GM18873 (cell line): ENCODE measurements at regions not wholly inside any gene's neighbourhood (a gene's known extent, or its start where the extent isn't known, plus 50 kb on each side); places are given as distances from the start of the nearest gene placed in this dataset.

Source experiments
- ATAC-seq: cut with Tn5 transposase; IDR thresholded peaks from one replicate; pipeline ENCODE4 v1.9.1; 2021; ENCODE audit warnings: mild to moderate bottlenecking, moderate library complexity, moderate number of reproducible peaks; ENCODE audit not compliant: unreplicated experiment, low FRiP score

- no peak for ATAC-seq
Observed at GRCh38 chr2:5343785-5344335, 348.3 kb upstream of the SOX11 start.

DNA sequence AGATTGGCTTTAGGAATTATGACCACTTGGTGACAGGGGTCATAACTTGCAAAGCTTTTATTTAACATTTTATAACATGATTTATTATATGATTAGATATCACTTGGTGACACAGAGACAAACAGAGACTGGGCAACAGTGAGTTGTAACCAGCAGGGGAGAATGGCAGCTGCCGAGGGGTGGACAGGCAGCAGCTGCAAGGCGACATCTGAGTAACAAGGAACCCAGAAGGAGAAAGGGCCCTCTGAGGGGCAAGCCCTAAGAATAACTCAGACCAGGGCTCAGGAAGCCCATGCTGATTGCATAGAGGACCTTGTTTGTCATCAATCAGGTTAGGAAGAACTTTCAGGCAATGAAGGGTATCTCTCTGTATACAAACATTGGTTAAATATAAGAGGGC, 339.9 kb upstream of the SOX11 start:
- ATAC-seq: no peak

DNA sequence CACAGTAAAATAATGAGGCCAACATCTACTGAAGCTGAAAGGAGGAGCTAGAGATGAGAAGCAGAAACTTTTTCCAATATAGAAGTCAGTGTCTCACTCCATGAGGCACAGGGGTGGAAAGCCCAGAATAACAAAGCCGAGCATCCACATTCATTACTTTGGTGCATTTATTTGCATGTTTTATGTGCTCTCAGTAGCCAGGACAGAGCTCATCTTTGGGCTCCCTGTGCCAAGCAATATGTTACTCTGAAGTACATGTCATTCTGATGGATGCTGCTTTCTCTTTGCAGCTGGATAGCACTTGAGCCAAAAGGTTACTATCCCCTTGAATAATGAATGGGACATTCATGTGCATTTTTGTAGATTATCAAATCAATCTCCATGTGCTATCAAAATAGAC, 338.6 kb upstream of the SOX11 start:
- no peak for ATAC-seq

DNA sequence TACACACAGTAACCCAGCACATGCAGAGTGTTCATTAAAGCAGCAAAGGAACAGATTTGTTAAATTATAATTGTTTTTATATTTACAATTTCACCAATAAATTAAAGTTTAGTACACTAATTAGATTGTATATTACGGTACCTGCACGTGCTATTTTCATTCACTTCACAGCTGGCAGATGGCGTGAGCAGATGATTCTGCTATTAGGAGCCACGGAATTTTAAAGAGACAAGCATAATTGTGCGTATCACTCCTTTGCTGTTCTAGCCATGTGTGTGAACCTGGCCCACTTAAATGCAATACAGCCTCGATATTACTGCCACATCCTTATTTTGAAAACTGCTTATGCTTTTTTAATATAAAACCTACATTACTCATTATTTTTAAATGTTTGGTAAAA, 332.8 kb upstream of the SOX11 start:
- no peak for ATAC-seq

DNA sequence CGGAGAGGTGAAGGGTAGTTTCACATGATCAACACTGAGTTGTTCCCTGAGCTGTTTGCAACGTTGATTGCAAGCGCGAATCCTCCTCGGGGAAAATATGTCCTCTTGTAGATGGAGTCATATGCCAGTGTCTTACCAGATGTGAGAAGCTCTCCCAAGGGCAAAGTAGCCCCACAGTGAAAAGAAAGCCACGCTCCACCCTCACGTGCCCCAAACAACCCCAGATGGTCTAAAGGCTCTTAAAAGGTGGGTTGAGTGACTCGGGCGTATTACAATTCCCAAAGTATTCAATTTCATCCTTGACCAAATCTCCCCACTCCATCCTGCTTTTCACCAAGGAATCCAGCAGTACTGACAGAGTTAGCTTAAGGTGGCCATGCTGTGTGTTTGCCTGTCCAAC, 332.1 kb upstream of the SOX11 start:
- no peak for ATAC-seq

GRCh38 chr2:5364361-5364760, 327.8 kb upstream of the SOX11 start:
- no peak for ATAC-seq

DNA sequence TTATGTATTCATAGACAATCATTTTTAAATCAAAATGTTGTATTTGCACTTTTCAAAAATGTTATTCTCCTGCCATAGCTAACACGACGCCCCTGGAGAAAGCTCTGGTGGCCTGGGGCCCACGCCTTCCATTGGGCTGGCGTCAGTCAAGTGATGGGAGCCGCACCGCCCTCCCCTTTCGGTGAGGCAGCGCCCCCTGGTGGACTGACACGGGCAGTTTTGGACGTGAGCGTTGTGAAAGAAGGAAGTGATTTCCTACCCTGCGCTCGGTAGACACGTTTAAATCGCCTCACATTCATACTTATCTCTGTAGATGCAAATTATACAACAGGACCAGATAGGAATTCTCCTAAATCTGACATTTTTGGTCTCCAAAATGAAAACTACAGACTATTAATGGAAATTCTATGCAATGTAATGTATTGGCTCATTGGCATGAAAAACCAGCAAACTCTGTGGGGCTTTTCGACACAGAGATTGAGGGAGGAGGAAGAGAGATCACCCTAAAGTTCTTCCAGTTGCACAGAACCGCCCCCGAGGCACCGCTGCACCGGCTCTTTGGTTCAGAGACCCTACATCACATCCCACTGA, 326.2 kb upstream of the SOX11 start:
- peak; percentile 47 for ATAC-seq

- no peak for ATAC-seq
Observed at GRCh38 chr2:5367321-5367720, 324.9 kb upstream of the SOX11 start.

GRCh38 chr2:5368263-5368662, 323.9 kb upstream of the SOX11 start:
- no peak for ATAC-seq

DNA sequence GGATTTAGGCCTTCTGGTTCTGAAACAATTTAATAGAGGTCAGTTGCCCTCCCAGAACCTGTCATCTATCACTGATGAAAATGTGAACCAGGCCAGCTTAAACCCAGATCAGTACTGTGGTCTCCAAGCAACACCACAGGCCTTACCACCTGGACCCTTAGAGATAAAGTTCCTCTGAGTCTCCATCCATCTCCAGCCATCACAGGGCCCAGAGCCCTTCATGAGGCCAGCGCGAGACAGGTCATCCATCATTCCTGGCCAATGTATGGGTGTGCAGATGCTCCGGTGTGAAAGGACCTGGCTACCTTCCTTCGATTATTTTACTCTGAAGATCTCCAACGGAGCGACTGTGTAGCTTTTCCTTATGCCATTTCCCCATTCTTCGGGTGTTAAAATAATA, 322.7 kb upstream of the SOX11 start:
- ATAC-seq: no peak

- ATAC-seq: no peak
Observed at GRCh38 chr2:5370158-5370557, 322.0 kb upstream of the SOX11 start.

GRCh38 chr2:5372141-5372540, 320.0 kb upstream of the SOX11 start:
- ATAC-seq: no peak

- no peak for ATAC-seq
Observed at GRCh38 chr2:5373200-5373599, 319.0 kb upstream of the SOX11 start.

GRCh38 chr2:5374762-5375161, 317.4 kb upstream of the SOX11 start:
- no peak for ATAC-seq

- ATAC-seq: no peak
Observed at GRCh38 chr2:5377323-5377722, 314.9 kb upstream of the SOX11 start.

DNA sequence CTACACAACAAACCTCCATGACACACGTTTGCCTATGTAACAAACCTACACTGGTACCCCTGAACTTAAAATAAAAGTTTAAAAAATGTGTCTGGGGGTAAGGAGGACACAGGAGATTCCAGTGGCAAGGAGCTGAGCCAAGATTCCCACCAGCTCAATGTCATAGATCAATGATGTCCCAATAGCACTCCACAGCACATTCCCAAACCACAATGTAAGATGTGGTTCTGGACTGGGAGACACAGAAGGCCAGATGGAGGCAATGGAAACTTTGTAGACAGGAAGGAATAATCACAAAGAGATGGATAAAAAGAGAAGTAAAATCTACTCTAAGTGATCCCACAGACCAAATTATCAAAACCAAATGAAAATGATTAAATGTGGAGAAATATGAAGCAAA, 312.4 kb upstream of the SOX11 start:
- ATAC-seq: no peak

- no peak for ATAC-seq
Observed at GRCh38 chr2:5385596-5385995, 306.6 kb upstream of the SOX11 start.

GRCh38 chr2:5387406-5387805, 304.8 kb upstream of the SOX11 start:
- ATAC-seq: no peak

GRCh38 chr2:5389740-5390139, 302.4 kb upstream of the SOX11 start:
- no peak for ATAC-seq

GRCh38 chr2:5391362-5391761, 300.8 kb upstream of the SOX11 start:
- no peak for ATAC-seq

DNA sequence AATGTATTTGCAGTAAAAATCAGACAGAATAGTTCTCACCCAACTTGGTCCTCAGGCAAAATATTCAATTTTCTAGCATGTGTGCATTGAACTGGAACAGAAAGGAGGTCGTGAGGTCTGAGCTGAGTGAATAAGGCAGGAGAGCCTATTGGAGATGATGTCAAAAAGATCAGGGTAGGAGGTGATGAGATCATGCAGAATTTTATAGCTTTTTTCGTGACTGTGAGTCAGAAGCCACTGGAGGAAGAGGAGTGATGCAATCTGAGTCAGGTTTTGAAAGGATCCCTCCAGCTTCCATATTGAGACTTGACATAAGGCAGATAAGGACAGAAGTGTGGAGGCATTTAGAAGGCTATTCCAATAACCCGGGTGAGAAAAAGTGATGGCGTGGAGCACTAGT, 299.5 kb upstream of the SOX11 start:
- no peak for ATAC-seq

DNA sequence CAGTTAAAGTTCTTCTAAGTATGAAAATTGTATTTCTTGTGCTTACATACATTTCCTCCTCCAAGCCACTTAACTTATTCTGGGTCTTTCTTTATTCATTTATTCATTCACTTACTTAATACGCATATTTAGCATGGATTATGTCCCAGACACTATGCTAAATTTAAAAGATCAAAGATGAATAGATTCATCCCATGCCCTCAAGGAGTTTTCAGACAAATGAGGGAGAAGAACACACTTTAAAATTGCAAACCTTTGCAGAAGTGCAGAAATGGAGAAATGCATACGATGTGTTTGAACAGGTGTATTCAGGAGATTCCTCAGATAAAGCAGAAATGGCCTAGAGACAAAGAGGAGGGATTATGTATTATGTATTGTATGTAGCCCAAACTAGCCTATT, 298.7 kb upstream of the SOX11 start:
- no peak for ATAC-seq

DNA sequence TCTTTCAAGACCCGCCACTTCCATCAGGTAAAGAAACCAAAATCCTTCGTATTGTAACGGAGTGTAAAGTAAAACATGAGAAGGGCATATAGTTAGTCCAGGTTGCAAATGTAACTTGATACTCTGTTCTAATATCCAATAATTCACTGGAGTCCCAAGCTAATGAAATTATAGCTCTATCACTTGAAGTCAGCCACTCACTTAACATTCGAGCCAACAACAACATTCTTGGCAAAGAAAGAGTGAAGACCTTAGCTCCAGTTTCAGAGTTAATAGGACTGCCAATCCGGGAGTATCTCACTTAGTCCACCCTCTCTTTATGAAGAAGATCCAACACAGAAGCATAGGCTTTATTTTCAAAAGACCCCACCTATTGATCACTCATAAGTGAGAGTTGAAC, 298.0 kb upstream of the SOX11 start:
- ATAC-seq: no peak
